Vagina (tissue), 2 donors: ENCODE measurements at regions not wholly inside any gene's neighbourhood (a gene's known extent, or its start where the extent isn't known, plus 50 kb on each side); places are given as distances from the start of the nearest gene placed in this dataset.

Source experiments
- CTCF ChIP-seq, 3 experiments: fragments of 450-650 bp in 2 of 3; fragments of 200-600 bp in 1 of 3; sonication (generic) in 1 of 3; IDR thresholded peaks; one replicate each; pipeline ENCODE4 v1.5.1; 2017 to 2019; ENCODE audit warnings: antibody characterized with exemption in 3 of 3, mild to moderate bottlenecking in 2 of 3, moderate library complexity in 2 of 3
- POLR2A ChIP-seq, 2 donors: fragments of 450-650 bp; IDR thresholded peaks; one replicate each; pipeline ENCODE4 v1.6.1; 2017; ENCODE audit warnings: antibody characterized with exemption in 2 of 2, mild to moderate bottlenecking in 2 of 2, moderate library complexity in 2 of 2
- POLR2AphosphoS5 ChIP-seq, 2 donors: sonication (generic); formaldehyde crosslinking; IDR thresholded peaks; one replicate each; pipeline ENCODE4 v1.9.0; 2017; ENCODE audit warnings: antibody characterized with exemption in 2 of 2, mild to moderate bottlenecking in 2 of 2, low read depth in 1 of 2; ENCODE audit not compliant: insufficient read depth in 1 of 2

- no peak for TF ChIP-seq CTCF (IDR thresholded peaks at IDR 0.05)
- no peak for TF ChIP-seq POLR2A (IDR thresholded peaks at IDR 0.05)
- TF ChIP-seq POLR2AphosphoS5 (IDR thresholded peaks at IDR 0.05; ENCODE audit: insufficient read depth in 1 of 2, low read depth in 1 of 2), result no peak
Measured at GRCh38 chr4:160141206-160141605, 1038.3 kb downstream of the RAPGEF2 start.
